DMS 273 treated with DMSO at 0.1 percent for 48 hours (cell line): ENCODE measurements at regions not wholly inside any gene's neighbourhood (a gene's known extent, or its start where the extent isn't known, plus 50 kb on each side); places are given as distances from the start of the nearest gene placed in this dataset.

Experiments used
- DNase-seq: peaks from one replicate; lab custom pipeline; 2025; lab: John Stamatoyannopoulos, UW

DNA sequence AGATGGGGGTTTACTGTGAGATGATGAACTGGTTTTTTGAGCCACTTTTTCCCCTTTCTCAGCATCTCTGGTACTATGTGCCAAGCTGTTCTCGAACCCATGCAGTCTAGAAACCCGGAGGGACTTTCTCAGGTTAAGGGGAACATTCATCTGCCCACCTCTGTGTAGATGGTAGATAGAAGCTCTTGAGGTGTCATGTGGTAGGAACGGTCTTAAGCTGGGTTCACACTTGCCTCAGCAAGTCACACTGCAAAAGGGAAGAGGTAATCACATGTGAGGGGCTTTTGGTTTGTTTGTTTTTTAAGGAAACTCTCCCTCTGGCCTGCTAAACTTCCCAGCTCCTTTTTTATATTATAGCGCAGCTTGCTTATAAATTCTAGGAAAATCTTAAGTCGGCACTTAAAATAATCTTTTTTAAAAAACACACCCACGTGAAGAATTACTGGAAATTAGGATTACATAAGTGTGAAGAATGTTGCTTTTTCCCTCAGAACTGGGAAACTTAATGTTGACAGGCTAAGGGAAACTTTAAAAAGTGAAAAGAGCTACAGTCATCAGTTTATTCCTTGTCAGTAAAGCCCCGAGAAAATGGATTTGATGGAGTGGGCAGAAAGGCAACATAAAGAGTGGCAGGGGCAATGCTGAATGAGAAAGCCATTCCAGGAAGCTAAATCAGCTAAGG, 430.3 kb downstream of the ARHGEF28 start:
- no peak for DNase-seq

GRCh38 chr5:74055486-74056106, 429.6 kb downstream of the ARHGEF28 start:
- peak; percentile 99 for DNase-seq

DNA sequence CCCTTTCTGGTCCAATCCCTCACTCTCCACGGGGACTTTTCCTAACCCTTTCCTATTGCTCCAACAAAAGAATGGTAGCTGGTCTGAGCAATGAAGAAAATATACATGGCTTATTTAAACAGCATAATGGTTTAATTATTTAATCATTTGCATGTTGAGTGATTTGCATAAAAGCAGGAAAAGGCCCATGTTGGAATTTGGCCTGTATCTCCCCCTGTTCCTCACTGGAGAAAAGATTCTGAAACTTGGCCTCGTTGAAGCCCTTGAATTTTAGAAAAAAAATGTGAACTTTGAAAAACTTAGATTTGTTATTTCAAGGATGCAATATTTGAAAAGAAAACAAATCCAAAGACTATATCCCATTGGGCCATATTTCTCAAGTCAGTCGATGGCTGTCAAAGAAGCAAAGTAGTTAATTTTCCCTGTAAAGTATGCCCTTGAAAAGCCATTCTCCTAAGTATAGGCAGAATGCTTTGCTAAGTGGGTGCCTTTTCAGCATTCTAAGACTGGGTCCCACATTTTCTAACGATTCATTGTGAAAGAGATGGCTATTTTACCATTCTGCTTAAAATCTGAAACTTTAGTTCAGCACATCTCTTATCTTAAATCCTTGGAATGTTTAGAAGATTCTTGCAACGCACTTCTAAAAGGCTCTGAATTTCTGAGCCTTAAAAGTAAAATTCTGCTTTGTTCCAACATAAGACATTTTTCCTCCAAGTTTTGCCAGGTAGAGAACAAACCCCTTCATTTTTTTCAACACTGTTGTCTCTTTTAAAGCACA, 428.8 kb downstream of the ARHGEF28 start:
- DNase-seq = peak; percentile 36

DNA sequence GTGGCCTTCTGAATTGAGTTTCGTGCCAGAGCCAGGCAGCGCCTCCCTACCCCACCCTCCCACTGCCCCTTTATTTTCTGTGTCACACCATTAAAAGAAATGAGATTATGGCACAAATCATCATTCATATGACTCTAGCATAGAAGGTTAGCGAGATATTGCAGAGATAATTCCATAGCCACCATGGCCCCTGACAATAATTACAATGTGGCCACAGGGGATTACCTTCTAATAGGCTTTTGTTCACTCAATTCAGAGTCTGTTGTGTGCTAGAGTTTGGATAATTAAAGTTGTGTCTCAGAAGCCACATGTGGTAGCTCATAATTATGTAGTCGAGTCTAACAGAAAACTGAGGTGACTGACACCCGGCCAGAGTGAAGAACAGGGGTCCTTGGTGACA, 428.1 kb downstream of the ARHGEF28 start:
- peak; percentile 13 for DNase-seq

DNA sequence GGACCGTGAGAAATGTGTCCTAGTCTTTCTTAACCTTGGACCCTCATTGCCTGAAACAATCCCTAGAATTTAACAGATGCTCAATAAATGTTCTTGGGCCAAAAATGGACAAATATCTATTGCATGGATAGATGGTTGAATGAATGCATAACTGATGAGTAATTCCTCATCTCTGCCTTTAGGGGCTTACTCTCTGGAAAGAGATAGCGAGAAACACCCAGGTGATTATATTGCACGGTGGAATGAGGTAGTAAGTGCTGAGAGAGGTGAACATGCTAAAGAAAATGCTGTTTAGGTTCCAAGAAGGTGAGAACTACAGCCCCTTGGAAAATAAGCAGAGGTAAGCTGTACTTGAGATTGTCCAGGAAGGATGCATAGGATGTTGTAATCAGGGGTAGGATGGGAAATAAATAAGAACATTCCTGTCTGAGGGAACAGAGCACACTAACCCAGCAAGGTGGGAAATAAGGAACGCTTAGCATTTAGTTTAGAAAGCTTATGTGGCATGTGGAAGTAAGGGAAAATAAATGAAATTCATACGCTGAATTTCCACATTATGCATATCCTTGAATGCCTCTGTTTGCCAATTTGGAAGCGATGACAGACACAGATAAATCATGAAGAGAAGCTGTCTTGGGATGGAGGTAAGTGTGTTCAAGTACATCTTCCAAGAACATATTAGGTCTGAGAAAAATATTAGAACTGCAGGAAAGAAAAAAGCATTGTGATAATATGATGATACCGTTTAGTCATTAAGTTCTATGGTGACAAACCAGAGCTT, 426.6 kb downstream of the ARHGEF28 start:
- DNase-seq = no peak

DNA sequence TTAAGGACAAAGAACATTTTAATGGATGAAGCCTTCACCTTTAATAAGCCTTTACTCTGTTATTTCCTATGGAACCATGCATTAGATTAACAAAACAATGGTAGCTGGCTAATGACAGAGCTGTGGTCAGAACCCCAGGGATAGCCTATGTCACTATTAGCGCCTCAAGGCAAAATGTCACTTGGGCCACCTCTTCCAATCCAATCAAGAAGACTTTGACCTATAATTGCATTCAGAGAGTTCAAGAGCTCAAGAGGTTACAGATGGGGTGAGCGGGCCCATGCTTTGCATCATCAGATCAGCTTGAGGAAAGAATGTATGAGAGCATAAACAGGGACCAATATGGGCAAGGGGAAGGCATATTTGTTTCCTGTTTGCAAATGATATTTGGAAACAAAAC, 425.1 kb downstream of the ARHGEF28 start:
- DNase-seq = no peak

GRCh38 chr5:74044936-74045335, 418.9 kb downstream of the ARHGEF28 start:
- no peak for DNase-seq

GRCh38 chr5:74042959-74043358, 417.0 kb downstream of the ARHGEF28 start:
- no peak for DNase-seq

GRCh38 chr5:74042559-74042958, 416.6 kb downstream of the ARHGEF28 start:
- DNase-seq = no peak

- no peak for DNase-seq
Observed at GRCh38 chr5:74041913-74042312, 415.9 kb downstream of the ARHGEF28 start.

- peak; percentile 76 for DNase-seq
Observed at GRCh38 chr5:74040811-74041491, 415.0 kb downstream of the ARHGEF28 start.

DNA sequence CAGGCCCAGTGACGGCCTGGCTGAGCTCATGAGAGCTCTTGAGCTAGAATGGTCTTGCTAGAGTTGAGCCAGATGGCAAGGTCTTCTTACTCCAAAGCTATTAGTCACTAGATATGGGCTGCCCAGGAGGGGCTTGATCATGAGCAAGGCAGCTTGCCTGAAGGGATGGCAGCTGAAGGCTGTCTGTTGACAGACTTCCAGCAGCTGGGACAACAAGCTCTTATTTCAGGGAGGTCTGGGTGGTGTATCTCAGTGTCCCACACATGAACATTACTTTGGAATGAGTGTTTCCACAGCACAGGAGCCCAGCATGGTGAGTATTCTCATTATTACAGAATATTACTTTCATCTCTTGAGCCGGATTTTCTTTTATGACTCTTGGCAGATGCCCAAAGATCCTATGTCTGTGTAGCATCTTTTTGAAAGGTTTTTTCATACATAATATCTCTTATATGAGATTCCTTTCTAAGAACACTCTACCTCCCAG, 414.1 kb downstream of the ARHGEF28 start:
- peak; percentile 96 for DNase-seq

GRCh38 chr5:74037321-74037720, 411.3 kb downstream of the ARHGEF28 start:
- DNase-seq = no peak

DNA sequence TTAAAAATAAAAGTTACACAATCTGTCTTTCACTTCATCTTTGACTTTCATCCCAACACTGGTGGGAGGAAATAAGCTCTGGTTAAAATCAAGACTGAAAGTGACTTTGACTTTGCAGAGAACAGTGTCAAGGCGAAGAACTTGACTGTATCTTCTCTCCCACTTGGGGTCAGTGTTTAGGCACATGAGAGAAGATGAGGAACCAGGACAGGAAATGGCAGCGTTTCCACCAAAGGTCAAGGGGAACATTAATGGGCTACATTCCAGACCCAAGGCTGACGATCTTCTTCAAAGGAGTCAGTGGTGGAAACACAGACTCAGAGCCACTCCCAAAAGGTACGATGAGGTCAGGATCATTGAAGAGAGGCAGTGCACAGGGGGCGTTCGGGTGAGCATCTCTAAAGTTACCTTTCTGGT, 409.5 kb downstream of the ARHGEF28 start:
- DNase-seq = peak; percentile 28

DNA sequence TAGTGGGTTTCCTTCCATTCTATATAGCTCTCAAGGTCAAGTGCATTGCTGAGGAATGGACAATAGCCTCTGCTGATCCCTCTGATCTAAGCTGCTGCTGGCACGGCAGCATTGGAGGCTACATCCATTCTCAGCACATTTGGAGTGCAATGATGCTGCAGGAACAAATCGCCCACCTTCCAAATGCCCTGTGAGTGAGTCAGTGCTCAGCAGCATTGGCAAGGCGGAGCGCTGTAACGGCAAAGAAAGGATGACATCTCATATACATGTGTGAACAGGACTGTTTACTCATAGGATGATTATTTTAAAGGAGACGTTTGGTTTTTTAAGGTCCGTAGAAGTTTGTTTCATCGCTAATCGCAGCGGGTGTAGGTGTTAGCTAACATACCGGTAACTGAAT, 408.7 kb downstream of the ARHGEF28 start:
- DNase-seq = no peak

DNA sequence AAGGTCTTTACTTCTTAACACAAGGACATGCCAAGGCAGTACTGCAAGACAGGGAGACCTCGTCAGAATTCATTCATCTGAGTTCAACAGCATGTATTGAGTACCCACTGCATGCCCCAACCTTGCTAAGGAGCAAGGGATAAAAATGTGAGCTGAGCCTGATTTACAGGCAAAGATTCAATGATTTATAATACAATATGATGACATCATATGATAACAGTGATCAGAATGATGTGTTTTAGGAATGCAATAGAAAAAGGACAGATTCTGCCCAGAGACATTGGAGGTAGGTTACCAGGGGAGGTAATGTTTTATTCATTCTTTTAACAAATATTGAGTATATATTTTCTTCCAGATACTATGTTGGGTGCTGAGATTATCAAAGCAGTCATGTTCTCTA, 406.6 kb downstream of the ARHGEF28 start:
- no peak for DNase-seq

DNA sequence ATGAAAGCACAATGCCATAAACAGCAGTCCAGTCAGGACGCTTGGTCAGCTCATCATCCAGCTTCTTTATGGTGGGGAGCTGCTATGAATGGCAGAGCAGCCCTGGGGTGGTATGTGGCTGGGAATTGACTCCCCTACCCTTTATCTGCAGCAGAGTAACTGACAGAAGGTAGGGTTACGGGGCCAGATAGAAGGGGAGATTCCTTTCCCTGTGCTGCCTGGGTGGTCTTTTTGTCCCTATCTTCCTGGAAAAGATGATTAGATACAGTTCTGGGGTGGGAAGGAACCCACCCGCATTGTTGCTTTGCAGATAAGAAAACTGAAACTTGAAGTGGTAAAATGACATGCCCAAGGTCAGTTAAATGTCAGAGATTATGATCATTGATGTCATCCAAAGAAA, 405.5 kb downstream of the ARHGEF28 start:
- DNase-seq = no peak

GRCh38 chr5:74030821-74031220, 404.8 kb downstream of the ARHGEF28 start:
- no peak for DNase-seq

GRCh38 chr5:74030371-74030770, 404.4 kb downstream of the ARHGEF28 start:
- no peak for DNase-seq

DNA sequence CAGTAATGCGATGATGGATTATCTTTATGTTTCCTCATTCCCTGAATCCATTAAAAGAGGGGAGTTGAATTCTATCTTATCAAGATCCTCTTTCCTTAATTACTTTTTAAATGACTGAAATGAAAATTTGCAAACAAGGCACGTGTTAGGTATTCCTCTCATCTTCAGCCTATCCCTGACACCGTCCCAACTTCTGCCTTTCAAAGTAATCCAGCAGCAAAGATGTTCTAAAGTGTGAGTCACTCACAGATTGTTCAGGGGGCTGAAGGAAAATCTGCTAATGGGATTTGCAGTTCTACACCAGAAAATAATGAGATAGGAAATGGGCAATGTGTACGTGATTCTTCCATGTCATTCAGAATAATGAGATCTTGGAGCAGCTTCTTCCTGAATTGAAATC, 403.0 kb downstream of the ARHGEF28 start:
- DNase-seq = no peak

GRCh38 chr5:74028406-74028805, 402.4 kb downstream of the ARHGEF28 start:
- no peak for DNase-seq
